ENCODE measurements at regions not wholly inside any gene's neighbourhood (a gene's known extent, or its start where the extent isn't known, plus 50 kb on each side); places are given as distances from the start of the nearest gene placed in this dataset.

GRCh38 chrX:97756879-97757278, 873.2 kb downstream of the RPA4 start:
- no peak for TF ChIP-seq POLR2A (IDR thresholded peaks at IDR 0.05)
- TF ChIP-seq, protein P1, sequence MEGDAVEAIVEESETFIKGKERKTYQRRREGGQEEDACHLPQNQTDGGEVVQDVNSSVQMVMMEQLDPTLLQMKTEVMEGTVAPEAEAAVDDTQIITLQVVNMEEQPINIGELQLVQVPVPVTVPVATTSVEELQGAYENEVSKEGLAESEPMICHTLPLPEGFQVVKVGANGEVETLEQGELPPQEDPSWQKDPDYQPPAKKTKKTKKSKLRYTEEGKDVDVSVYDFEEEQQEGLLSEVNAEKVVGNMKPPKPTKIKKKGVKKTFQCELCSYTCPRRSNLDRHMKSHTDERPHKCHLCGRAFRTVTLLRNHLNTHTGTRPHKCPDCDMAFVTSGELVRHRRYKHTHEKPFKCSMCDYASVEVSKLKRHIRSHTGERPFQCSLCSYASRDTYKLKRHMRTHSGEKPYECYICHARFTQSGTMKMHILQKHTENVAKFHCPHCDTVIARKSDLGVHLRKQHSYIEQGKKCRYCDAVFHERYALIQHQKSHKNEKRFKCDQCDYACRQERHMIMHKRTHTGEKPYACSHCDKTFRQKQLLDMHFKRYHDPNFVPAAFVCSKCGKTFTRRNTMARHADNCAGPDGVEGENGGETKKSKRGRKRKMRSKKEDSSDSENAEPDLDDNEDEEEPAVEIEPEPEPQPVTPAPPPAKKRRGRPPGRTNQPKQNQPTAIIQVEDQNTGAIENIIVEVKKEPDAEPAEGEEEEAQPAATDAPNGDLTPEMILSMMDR (IDR thresholded peaks at IDR 0.05): no peak
